ENCODE measurements at regions not wholly inside any gene's neighbourhood (a gene's known extent, or its start where the extent isn't known, plus 50 kb on each side); places are given as distances from the start of the nearest gene placed in this dataset.
A peak's percentile ranks its signal among the peaks of the same experiment; 100 is the strongest.

- Histone ChIP-seq H3K9me3 (replicated peaks) (peaks cover 4% of the 10 kb centered on the region), H3K4me1 (no peaks in the 10 kb centered on the region), H3K36me3 (no peaks in the 10 kb centered on the region), H3K27me3 (ENCODE audit: low read depth) (no peaks in the 10 kb centered on the region), H3K27ac (replicated peaks) (no peak overlapping the region), H3K4me3 (no peak overlapping the region)
- TF ChIP-seq CTCF (IDR thresholded peaks at IDR 0.05; ENCODE audit: borderline replicate concordance) = no peak
- intact Hi-C loops (cut with micrococcal nuclease) = no loop called here
- no peak for DNase-seq
Observed at GRCh38 chr13:78802912-78803311, 144.0 kb upstream of the OBI1 start.

DNA sequence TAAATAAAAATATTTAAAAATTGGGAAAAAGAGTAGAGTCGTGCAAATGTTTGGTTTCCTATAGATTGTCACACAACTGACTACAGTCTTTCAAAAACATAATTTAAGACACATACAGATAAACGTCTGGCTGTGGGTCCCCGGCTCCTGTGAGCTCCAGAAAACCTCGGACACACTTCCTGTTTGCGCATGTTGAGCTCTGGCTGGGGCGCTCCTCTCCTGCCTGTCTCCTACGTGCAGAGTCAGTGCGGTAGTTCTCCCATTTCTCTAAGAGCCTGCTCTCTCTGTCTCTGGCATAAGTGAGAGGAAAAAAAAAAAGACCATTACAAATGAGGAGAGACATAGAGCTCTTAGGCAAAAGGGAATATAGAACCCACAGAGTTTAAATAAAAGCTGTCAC is 128.2 kb upstream of the OBI1 start:
- TF ChIP-seq CTCF (IDR thresholded peaks at IDR 0.05; ENCODE audit: borderline replicate concordance) = no peak
- Histone ChIP-seq H3K27ac (replicated peaks) (no peak overlapping the region), H3K4me1 (no peaks in the 10 kb centered on the region), H3K9me3 (replicated peaks) (peaks cover 5% of the 10 kb centered on the region), H3K27me3 (ENCODE audit: low read depth) (peaks cover 12% of the 10 kb centered on the region), H3K36me3 (no peaks in the 10 kb centered on the region), H3K4me3 (no peak overlapping the region)
- DNase-seq = peak; percentile 14
- intact Hi-C loops (cut with micrococcal nuclease) = no loop called here

GRCh38 chr13:78786459-78786858 is 127.5 kb upstream of the OBI1 start:
- Histone ChIP-seq H3K4me3 (no peak overlapping the region), H3K36me3 (no peaks in the 10 kb centered on the region), H3K27me3 (ENCODE audit: low read depth) (peaks cover 12% of the 10 kb centered on the region), H3K4me1 (no peaks in the 10 kb centered on the region), H3K9me3 (replicated peaks) (peaks cover 4% of the 10 kb centered on the region), H3K27ac (replicated peaks) (no peak overlapping the region)
- no peak for TF ChIP-seq CTCF (IDR thresholded peaks at IDR 0.05; ENCODE audit: borderline replicate concordance)
- no peak for DNase-seq
- intact Hi-C loops (cut with micrococcal nuclease) = no loop called here

DNA sequence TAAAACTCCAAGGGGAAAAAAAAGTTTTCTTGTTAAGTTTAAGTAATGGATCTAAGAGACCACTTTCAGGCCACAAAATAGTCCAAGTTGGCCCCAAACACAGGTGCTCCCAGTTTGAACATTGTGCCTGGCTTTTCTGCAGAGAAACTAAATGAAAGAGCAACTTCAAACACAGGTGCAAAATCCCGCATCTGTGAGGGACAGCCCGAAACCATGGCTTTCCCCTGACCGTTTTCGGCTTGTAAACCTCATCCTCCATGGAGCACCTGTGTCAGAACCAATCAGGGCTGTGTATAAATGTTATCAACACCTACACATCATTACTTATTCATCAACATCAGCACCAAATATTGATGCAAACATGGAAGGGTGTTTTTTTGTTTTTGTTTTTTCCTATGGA is 126.8 kb upstream of the OBI1 start:
- TF ChIP-seq CTCF (IDR thresholded peaks at IDR 0.05; ENCODE audit: borderline replicate concordance) = no peak
- Histone ChIP-seq H3K27me3 (ENCODE audit: low read depth) (peaks cover 18% of the 10 kb centered on the region), H3K4me1 (no peaks in the 10 kb centered on the region), H3K36me3 (no peaks in the 10 kb centered on the region), H3K27ac (replicated peaks) (no peak overlapping the region), H3K9me3 (replicated peaks) (no peaks in the 10 kb centered on the region), H3K4me3 (no peak overlapping the region)
- no peak for DNase-seq
- intact Hi-C loops (cut with micrococcal nuclease) = no loop called here

- peaks cover 30% of the 10 kb centered on the region for H3K27me3 ChIP-seq (ENCODE audit: low read depth)
- no peak overlapping the region for H3K4me3 ChIP-seq
- no peak for TF ChIP-seq CTCF (IDR thresholded peaks at IDR 0.05; ENCODE audit: borderline replicate concordance)
- intact Hi-C loops (cut with micrococcal nuclease) = no loop called here
- H3K4me1 ChIP-seq = no peaks in the 10 kb centered on the region
- H3K27ac ChIP-seq (replicated peaks) = no peak overlapping the region
- no peak for DNase-seq
- no peaks in the 10 kb centered on the region for H3K36me3 ChIP-seq
- no peaks in the 10 kb centered on the region for H3K9me3 ChIP-seq (replicated peaks)
Observed at GRCh38 chr13:78784014-78784750, 125.2 kb upstream of the OBI1 start.

Measured in left ventricle myocardium inferior (tissue), 1 donor.